ENCODE measurements at regions not wholly inside any gene's neighbourhood (a gene's known extent, or its start where the extent isn't known, plus 50 kb on each side); places are given as distances from the start of the nearest gene placed in this dataset.
"Not testable (repeated sequence)": the region's sequence is repeated elsewhere in the genome, so short reads cannot be mapped to it uniquely, and the experiment has no call there.

- TF ChIP-seq CTCF (IDR thresholded peaks at IDR 0.05; ENCODE audit: poor library complexity); EZH2 (IDR thresholded peaks at IDR 0.05; ENCODE audit: borderline replicate concordance): not testable (repeated sequence)
Observed at GRCh38 chr5:26325432-26325831, 713.0 kb downstream of the CDH9 start.

Data from hepatocyte (in vitro differentiated cells).